ENCODE measurements at regions not wholly inside any gene's neighbourhood (a gene's known extent, or its start where the extent isn't known, plus 50 kb on each side); places are given as distances from the start of the nearest gene placed in this dataset.

- no peak for DNase-seq
Measured at GRCh38 chr15:46120713-46121112, 485.9 kb downstream of the SQOR start.

GRCh38 chr15:46121441-46121840 is 486.6 kb downstream of the SQOR start:
- no peak for DNase-seq

GRCh38 chr15:46126581-46126980 is 491.8 kb downstream of the SQOR start:
- DNase-seq = no peak

- DNase-seq = no peak
Measured at GRCh38 chr15:46127361-46127874, 492.6 kb downstream of the SQOR start.

- DNase-seq = no peak
Measured at GRCh38 chr15:46129145-46129544, 494.3 kb downstream of the SQOR start.

- no peak for DNase-seq
Measured at GRCh38 chr15:46131876-46132275, 497.0 kb downstream of the SQOR start.

- no peak for DNase-seq
Measured at GRCh38 chr15:46137443-46137842, 502.6 kb downstream of the SQOR start.

- no peak for DNase-seq
Measured at GRCh38 chr15:46146002-46146401, 511.2 kb downstream of the SQOR start.

- no peak for DNase-seq
Measured at GRCh38 chr15:46146915-46147314, 512.1 kb downstream of the SQOR start.

- DNase-seq = no peak
Measured at GRCh38 chr15:46151786-46152185, 517.0 kb downstream of the SQOR start.

- no peak for DNase-seq
Measured at GRCh38 chr15:46166750-46167149, 531.9 kb downstream of the SQOR start.

GRCh38 chr15:46170326-46170725 is 535.5 kb downstream of the SQOR start:
- DNase-seq = no peak

GRCh38 chr15:46174122-46174521 is 539.3 kb downstream of the SQOR start:
- DNase-seq = no peak

- no peak for DNase-seq
Measured at GRCh38 chr15:46177219-46177618, 542.4 kb downstream of the SQOR start.

GRCh38 chr15:46178138-46178537 is 543.3 kb downstream of the SQOR start:
- DNase-seq = no peak

- DNase-seq = no peak
Measured at GRCh38 chr15:46207341-46207740, 572.5 kb downstream of the SQOR start.

GRCh38 chr15:46213551-46213950 is 578.7 kb downstream of the SQOR start:
- no peak for DNase-seq

- DNase-seq = no peak
Measured at GRCh38 chr15:46222826-46223225, 588.0 kb downstream of the SQOR start.

GRCh38 chr15:46229263-46229662 is 594.4 kb downstream of the SQOR start:
- no peak for DNase-seq

GRCh38 chr15:46231786-46232185 is 597.0 kb downstream of the SQOR start:
- no peak for DNase-seq

GRCh38 chr15:46232471-46232870 is 597.6 kb downstream of the SQOR start:
- DNase-seq = no peak

GRCh38 chr15:46242935-46243334 is 608.1 kb downstream of the SQOR start:
- DNase-seq = no peak

- DNase-seq = no peak
Measured at GRCh38 chr15:46251903-46252302, 617.1 kb downstream of the SQOR start.

GRCh38 chr15:46258056-46258455 is 623.2 kb downstream of the SQOR start:
- no peak for DNase-seq

- no peak for DNase-seq
Measured at GRCh38 chr15:46260937-46261336, 626.1 kb downstream of the SQOR start.

Measured in SHP77 treated with DMSO at 0.1 percent for 48 hours (cell line).